CD4-positive, alpha-beta T cell treated with Interleukin-10 for 1 hour (primary cell): ENCODE measurements at regions not wholly inside any gene's neighbourhood (a gene's known extent, or its start where the extent isn't known, plus 50 kb on each side); places are given as distances from the start of the nearest gene placed in this dataset.

Source experiments
- DNase-seq: peaks from one replicate; pipeline ENCODE4 v3.0.0-alpha.2; 2020

GRCh38 chr2:195029804-195030654, 627.0 kb upstream of the SLC39A10 start:
- DNase-seq: no peak

GRCh38 chr2:195027947-195028346, 629.1 kb upstream of the SLC39A10 start:
- no peak for DNase-seq

GRCh38 chr2:195026261-195026660, 630.8 kb upstream of the SLC39A10 start:
- no peak for DNase-seq

GRCh38 chr2:195022508-195022830, 634.6 kb upstream of the SLC39A10 start:
- DNase-seq: no peak

- DNase-seq: no peak
Measured at GRCh38 chr2:195021711-195022507, 635.1 kb upstream of the SLC39A10 start.

- DNase-seq: no peak
Measured at GRCh38 chr2:195018462-195018861, 638.6 kb upstream of the SLC39A10 start.

- DNase-seq: no peak
Measured at GRCh38 chr2:195017890-195018289, 639.1 kb upstream of the SLC39A10 start.

GRCh38 chr2:195016841-195017240, 640.2 kb upstream of the SLC39A10 start:
- no peak for DNase-seq

GRCh38 chr2:195009202-195009601, 647.8 kb upstream of the SLC39A10 start:
- no peak for DNase-seq

- no peak for DNase-seq
Measured at GRCh38 chr2:195006856-195007255, 650.2 kb upstream of the SLC39A10 start.

- no peak for DNase-seq
Measured at GRCh38 chr2:195003881-195004471, 653.0 kb upstream of the SLC39A10 start.

GRCh38 chr2:195001924-195002323, 655.1 kb upstream of the SLC39A10 start:
- no peak for DNase-seq

GRCh38 chr2:194999771-195000170, 657.3 kb upstream of the SLC39A10 start:
- DNase-seq: no peak

- DNase-seq: no peak
Measured at GRCh38 chr2:194992648-194993047, 664.4 kb upstream of the SLC39A10 start.

- no peak for DNase-seq
Measured at GRCh38 chr2:194985258-194985657, 671.8 kb upstream of the SLC39A10 start.

GRCh38 chr2:194962254-194962653, 694.8 kb upstream of the SLC39A10 start:
- DNase-seq: no peak

- no peak for DNase-seq
Measured at GRCh38 chr2:194954218-194954617, 702.8 kb upstream of the SLC39A10 start.

GRCh38 chr2:194946826-194947225, 710.2 kb upstream of the SLC39A10 start:
- DNase-seq: no peak

GRCh38 chr2:194938066-194938465, 719.0 kb upstream of the SLC39A10 start:
- no peak for DNase-seq

- DNase-seq: no peak
Measured at GRCh38 chr2:194927489-194927888, 729.5 kb upstream of the SLC39A10 start.

- no peak for DNase-seq
Measured at GRCh38 chr2:194926873-194927272, 730.2 kb upstream of the SLC39A10 start.

- DNase-seq: no peak
Measured at GRCh38 chr2:194925742-194926141, 731.3 kb upstream of the SLC39A10 start.

GRCh38 chr2:194917519-194917918, 739.5 kb upstream of the SLC39A10 start:
- no peak for DNase-seq

GRCh38 chr2:194915485-194915884, 741.5 kb upstream of the SLC39A10 start:
- DNase-seq: no peak
